Mesothelial cell of epicardium (in vitro differentiated cells): ENCODE measurements at regions not wholly inside any gene's neighbourhood (a gene's known extent, or its start where the extent isn't known, plus 50 kb on each side); places are given as distances from the start of the nearest gene placed in this dataset.

Experiments used
- DNase-seq, 2 experiments: peaks; one replicate each; pipeline ENCODE4 v3.0.0; 2021; ENCODE audit warnings: low spot score in 2 of 2; ENCODE audit not compliant: unreplicated experiment in 2 of 2
- H3K27ac Mint-ChIP-seq: 2 replicates; pipeline ENCODE4 v1.8.0; 2021; ENCODE audit warnings: mixed read lengths
- H3K27me3 Mint-ChIP-seq: 2 replicates; pipeline ENCODE4 v1.8.0; 2021; ENCODE audit warnings: low read depth, mixed read lengths
- H3K36me3 Mint-ChIP-seq: 2 replicates; pipeline ENCODE4 v1.8.0; 2021; ENCODE audit warnings: mixed read lengths
- H3K4me1 Mint-ChIP-seq: 2 replicates; pipeline ENCODE4 v1.8.0; 2021; ENCODE audit warnings: mixed read lengths
- H3K4me3 Mint-ChIP-seq: 2 replicates; pipeline ENCODE4 v1.8.0; 2021; ENCODE audit warnings: mild to moderate bottlenecking, moderate library complexity, mixed read lengths
- H3K9me3 Mint-ChIP-seq: 2 replicates; pipeline ENCODE4 v1.8.0; 2021; ENCODE audit warnings: mixed read lengths
- CTCF ChIP-seq: fragments of 200-600 bp; sonication (generic); IDR thresholded peaks from one replicate; pipeline ENCODE4 v1.5.0; 2021; ENCODE audit warnings: antibody characterized with exemption; ENCODE audit not compliant: unreplicated experiment

GRCh38 chrX:55167124-55167803, 52.9 kb upstream of the PAGE5 start:
- peaks cover 45% of the 10 kb centered on the region for H3K9me3 Mint-ChIP-seq
- TF ChIP-seq CTCF: no peak
- peaks cover 2% of the 10 kb centered on the region for H3K27me3 Mint-ChIP-seq
- H3K27ac Mint-ChIP-seq: no peak overlapping the region
- H3K4me1 Mint-ChIP-seq: no peaks in the 10 kb centered on the region
- no peak for DNase-seq
- no peaks in the 10 kb centered on the region for H3K36me3 Mint-ChIP-seq
- no peak overlapping the region for H3K4me3 Mint-ChIP-seq

- H3K27ac Mint-ChIP-seq: no peak overlapping the region
- H3K4me3 Mint-ChIP-seq: no peak overlapping the region
- TF ChIP-seq CTCF: no peak
- H3K9me3 Mint-ChIP-seq: peaks cover 42% of the 10 kb centered on the region
- H3K4me1 Mint-ChIP-seq: no peaks in the 10 kb centered on the region
- H3K36me3 Mint-ChIP-seq: no peaks in the 10 kb centered on the region
- peaks cover 2% of the 10 kb centered on the region for H3K27me3 Mint-ChIP-seq
- DNase-seq: no peak
Measured at GRCh38 chrX:55167901-55168300, 52.2 kb upstream of the PAGE5 start.

- Mint-ChIP-seq H3K27ac (no peak overlapping the region), H3K36me3 (no peaks in the 10 kb centered on the region), H3K4me1 (no peaks in the 10 kb centered on the region), H3K27me3 (peaks cover 2% of the 10 kb centered on the region), H3K9me3 (peaks cover 47% of the 10 kb centered on the region), H3K4me3 (no peak overlapping the region)
- no peak for DNase-seq
- TF ChIP-seq CTCF: no peak
Measured at GRCh38 chrX:55169782-55170181, 50.4 kb upstream of the PAGE5 start.
